ENCODE measurements at regions not wholly inside any gene's neighbourhood (a gene's known extent, or its start where the extent isn't known, plus 50 kb on each side); places are given as distances from the start of the nearest gene placed in this dataset.

DNA sequence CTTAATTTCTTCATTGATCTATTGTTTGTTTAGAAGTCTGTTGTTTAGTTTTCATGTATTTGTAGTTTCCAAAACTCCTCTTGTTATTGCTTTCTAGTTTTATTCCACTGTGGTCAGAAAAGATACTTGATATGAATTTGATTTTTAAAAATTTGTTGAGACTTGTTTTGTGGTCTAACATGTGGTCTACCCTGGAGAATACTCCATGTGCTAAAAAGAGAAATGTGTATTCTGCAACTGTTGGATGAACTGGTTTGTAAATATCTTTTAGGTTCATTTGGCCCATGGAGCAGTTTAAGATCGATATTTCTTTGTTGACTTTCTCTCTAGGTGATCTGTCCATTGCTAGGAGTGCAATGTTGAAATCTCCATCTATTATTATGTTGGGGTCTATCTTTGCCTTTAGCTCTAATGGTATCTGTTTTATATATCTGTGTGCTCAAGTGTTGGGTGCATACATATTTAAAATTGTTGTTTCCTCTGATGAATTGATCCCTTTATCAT lies 150.6 kb upstream of the ATP10B start:
- TF ChIP-seq SRF (IDR thresholded peaks at IDR 0.05; ENCODE audit: low read depth in 2 of 2, low read length in 2 of 2) (no peak), CREM (IDR thresholded peaks at IDR 0.05; ENCODE audit: low read depth) (no peak), RB1 (IDR thresholded peaks at IDR 0.05; ENCODE audit: borderline replicate concordance) (no peak), BACH1 (IDR thresholded peaks at IDR 0.05; ENCODE audit: borderline replicate concordance) (no peak), MYB (IDR thresholded peaks at IDR 0.05; ENCODE audit: borderline replicate concordance, low read depth, low read length) (no peak)
- TF ChIP-seq, protein P1, sequence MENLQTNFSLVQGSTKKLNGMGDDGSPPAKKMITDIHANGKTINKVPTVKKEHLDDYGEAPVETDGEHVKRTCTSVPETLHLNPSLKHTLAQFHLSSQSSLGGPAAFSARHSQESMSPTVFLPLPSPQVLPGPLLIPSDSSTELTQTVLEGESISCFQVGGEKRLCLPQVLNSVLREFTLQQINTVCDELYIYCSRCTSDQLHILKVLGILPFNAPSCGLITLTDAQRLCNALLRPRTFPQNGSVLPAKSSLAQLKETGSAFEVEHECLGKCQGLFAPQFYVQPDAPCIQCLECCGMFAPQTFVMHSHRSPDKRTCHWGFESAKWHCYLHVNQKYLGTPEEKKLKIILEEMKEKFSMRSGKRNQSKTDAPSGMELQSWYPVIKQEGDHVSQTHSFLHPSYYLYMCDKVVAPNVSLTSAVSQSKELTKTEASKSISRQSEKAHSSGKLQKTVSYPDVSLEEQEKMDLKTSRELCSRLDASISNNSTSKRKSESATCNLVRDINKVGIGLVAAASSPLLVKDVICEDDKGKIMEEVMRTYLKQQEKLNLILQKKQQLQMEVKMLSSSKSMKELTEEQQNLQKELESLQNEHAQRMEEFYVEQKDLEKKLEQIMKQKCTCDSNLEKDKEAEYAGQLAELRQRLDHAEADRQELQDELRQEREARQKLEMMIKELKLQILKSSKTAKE (IDR thresholded peaks at IDR 0.05; ENCODE audit: low read depth, poor library complexity, severe bottlenecking), result no peak
- TF ChIP-seq, protein P2, sequence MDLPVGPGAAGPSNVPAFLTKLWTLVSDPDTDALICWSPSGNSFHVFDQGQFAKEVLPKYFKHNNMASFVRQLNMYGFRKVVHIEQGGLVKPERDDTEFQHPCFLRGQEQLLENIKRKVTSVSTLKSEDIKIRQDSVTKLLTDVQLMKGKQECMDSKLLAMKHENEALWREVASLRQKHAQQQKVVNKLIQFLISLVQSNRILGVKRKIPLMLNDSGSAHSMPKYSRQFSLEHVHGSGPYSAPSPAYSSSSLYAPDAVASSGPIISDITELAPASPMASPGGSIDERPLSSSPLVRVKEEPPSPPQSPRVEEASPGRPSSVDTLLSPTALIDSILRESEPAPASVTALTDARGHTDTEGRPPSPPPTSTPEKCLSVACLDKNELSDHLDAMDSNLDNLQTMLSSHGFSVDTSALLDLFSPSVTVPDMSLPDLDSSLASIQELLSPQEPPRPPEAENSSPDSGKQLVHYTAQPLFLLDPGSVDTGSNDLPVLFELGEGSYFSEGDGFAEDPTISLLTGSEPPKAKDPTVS (IDR thresholded peaks at IDR 0.05; ENCODE audit: low read depth, low read length), result no peak
- Histone ChIP-seq H3K4me3 (no peak overlapping the region), H4K20me1 (ENCODE audit: control insufficient read depth, insufficient read depth) (no peaks in the 10 kb centered on the region), H2AFZ (ENCODE audit: control insufficient read depth, low read depth, low read length) (no peak overlapping the region), H3K27ac (ENCODE audit: control insufficient read depth, insufficient read depth) (no peak overlapping the region), H3K4me2 (ENCODE audit: control insufficient read depth, insufficient read depth) (no peak overlapping the region), H3K9ac (ENCODE audit: control insufficient read depth, insufficient read depth, low read length) (no peak overlapping the region), H3K27me3 (replicated peaks in 1 of 2; ENCODE audit: control insufficient read depth in 2 of 2, insufficient read depth in 2 of 2, low read length in 1 of 2) (no peaks in the 10 kb centered on the region), H3K4me1 (ENCODE audit: control insufficient read depth, insufficient read depth, low read length) (no peaks in the 10 kb centered on the region), H3K36me3 (ENCODE audit: control insufficient read depth in 2 of 2, insufficient read depth in 2 of 2, low read length in 1 of 2) (no peaks in the 10 kb centered on the region), H3K79me2 (ENCODE audit: control insufficient read depth, insufficient read depth, low read length) (no peaks in the 10 kb centered on the region), H3K9me3 (replicated peaks; ENCODE audit: control insufficient read depth, insufficient read depth, low read length) (no peaks in the 10 kb centered on the region; the same call in 2 of the 3 replicates)
- CTCF ChIA-PET, result no interaction called here
- SMC1A ChIA-PET (ENCODE audit: uncharacterized antibody, unreplicated experiment), result interaction anchor here (0.6 kb wide), 1 partner anchor 109 kb away, joined by 3 read pairs; no protein-coding TSS in a partner anchor
- BruUV-seq (replicated peaks), result no TSS peak
- ATAC-seq (no peak), FAIRE-seq (no peak), DNase-seq (ENCODE audit: low read depth, low spot score) (no peak)
- RAD21 ChIA-PET (ENCODE audit: unreplicated experiment), result no interaction called here
- in situ Hi-C loops (cut with MboI), result no loop called here
- intact Hi-C loops (cut with micrococcal nuclease; ENCODE audit: unreplicated experiment), result no loop called here
- WGBS (ENCODE audit: insufficient coverage, insufficient replicate concordance, low lambda C conversion rate, missing lambda C conversion rate), result 0% methylated on average over 1 of the region's 1 CpG
- POLR2A ChIA-PET, result no interaction called here

All from GM12878 (cell line).